Stimulated activated CD4-positive, alpha-beta T cell treated with anti-CD3 and anti-CD28 coated beads, Interleukin-4, amount 100 ng/mL, for 1 hour (primary cell): ENCODE measurements at regions not wholly inside any gene's neighbourhood (a gene's known extent, or its start where the extent isn't known, plus 50 kb on each side); places are given as distances from the start of the nearest gene placed in this dataset.

Experiments
- DNase-seq: peaks from one replicate; pipeline ENCODE4 v3.0.0-alpha.2; 2020

DNA sequence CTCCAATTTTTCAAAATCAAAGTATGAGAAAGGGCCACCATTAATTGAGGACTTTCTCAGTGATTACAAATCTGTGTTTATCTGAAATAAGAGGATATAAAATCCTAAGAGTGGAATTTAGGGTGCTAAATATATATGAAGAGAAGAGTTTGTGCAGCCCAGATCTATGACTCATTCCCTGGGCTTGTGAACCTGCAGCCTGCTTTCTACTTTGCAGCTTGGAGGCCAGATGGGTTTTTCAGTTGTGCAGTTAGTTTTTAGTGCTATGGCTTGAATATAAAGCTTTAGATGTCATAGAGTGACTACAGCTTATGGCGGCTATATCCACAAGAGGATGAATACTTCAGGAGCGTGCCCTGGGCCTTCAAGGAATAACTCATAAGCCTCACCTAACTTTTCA is 1391.1 kb downstream of the FSTL5 start:
- no peak for DNase-seq

DNA sequence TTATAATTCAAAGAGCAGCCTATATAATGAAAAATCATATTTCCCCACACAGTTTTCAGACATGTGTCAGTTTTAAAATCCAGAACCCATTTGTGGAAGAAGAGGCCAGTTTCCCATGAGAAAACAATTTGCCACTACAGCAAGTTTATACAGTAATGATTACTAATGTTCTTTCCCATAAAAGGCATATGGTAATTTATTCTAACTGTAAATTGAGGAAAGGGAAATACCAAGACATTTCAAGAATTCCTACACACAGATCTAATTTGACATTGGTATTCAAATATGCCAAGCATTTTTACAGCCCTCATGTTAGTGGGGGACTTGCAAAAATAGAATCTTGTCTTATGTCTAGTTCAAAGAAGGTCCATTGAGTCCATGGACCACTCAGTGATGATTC is 1368.6 kb downstream of the FSTL5 start:
- DNase-seq, result no peak

DNA sequence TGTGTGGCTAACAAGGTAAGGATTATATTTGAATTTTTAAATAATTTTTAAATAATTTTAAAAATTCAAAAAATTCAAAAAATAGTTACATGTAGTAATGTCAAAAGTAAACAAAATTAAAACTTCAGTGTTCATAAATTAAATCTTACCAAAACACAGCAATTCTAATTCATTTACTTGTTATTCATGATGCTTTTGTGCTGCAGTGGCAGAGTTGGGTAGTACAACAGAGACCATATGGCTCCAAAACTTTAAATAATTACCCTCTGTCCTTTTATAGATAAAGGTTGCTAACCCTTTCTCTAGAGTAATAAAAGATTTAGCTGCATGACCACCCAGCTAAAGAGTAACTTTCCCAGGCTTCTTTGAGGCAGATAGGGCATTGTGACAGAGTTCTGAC is 1355.6 kb downstream of the FSTL5 start:
- DNase-seq, result no peak

DNA sequence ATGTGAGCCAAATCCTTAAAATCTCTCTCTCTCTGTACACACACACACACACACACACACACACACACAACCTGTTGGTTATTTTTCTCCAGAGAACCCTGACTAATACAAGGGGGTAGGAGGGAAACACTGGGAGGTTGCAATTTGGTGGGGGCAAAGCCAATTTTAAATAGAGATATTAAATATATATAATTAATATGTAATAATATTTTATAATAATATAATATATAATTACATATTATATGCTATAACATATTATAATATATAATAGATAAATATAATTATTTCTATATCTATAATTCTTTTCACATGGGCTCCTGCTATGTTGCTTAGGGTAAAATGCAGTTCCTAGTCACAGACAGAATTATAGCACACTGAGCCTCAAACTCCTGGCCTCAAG is 1354.2 kb downstream of the FSTL5 start:
- DNase-seq, result no peak

DNA sequence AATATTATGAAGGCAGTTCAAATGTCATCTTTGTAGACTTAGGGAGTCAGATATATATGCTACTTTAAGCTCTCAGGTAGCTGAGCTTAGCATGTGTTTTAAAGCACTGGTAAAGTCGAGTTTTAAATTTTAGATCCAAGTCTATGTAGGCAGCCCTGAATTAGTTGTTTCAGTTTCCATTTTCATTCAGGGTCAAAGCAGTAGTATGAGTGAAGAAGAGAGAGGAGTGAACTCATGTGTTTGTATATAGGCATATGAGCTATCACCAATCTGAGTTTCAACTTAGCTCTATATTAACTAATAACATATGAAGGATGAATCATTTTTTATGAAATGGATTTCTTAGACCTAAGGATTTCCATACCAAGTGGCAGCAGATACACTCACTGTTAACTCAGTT is 1353.4 kb downstream of the FSTL5 start:
- no peak for DNase-seq

DNA sequence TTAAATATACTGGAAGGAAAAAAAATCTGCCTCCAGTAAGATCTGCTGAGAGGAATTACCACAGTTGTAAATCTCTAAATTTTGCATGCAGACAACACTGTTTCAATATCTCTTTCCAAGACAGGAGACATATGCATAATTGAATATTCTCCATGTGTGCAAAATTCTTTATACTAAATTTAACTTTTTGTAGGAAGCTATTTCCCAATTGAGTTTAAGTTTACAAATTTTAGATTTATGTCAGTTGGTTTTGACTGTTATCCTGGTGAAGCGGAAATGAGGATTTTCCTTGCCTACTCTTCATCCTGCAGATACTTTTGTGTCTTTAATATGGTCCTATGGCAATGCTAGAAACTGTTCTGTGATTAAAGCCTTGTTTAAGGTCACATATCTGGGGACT is 1352.9 kb downstream of the FSTL5 start:
- DNase-seq, result no peak

DNA sequence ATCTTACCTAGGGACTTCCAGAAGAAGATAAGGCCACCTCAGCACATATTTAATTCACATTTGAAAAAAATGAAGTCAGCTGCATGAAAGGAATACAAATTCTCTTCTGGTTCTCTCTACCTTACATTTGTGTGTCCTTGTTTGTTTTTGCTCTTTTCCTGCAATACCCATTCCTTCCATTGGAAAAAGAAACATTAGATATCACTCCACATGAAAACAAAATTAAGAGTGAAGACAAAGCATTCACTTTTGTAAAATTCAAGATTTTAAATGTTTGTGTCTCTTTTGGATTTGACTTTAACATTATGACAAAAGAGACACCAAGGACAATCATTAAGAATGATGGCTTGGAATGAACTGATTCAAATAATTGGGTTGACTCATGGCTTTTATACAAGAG is 1351.8 kb downstream of the FSTL5 start:
- no peak for DNase-seq

DNA sequence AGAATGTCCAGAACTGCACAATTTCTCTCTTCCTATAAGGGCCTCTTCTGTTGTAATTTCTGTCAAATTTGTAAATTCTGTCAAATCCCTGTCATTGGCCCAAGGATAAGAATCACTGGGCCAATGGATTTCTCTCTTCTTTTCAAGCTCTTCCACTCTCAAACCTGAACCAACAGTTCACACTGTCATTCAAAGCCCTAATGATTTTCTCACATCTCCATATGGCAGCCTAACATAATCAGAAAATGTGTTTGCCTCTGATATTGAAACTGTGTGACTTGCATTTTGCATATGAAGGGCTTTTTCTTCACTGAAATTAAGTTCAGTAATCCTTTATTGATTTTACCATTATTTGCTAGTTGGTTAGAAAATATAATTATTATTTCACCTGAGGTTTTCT is 1349.1 kb downstream of the FSTL5 start:
- no peak for DNase-seq

DNA sequence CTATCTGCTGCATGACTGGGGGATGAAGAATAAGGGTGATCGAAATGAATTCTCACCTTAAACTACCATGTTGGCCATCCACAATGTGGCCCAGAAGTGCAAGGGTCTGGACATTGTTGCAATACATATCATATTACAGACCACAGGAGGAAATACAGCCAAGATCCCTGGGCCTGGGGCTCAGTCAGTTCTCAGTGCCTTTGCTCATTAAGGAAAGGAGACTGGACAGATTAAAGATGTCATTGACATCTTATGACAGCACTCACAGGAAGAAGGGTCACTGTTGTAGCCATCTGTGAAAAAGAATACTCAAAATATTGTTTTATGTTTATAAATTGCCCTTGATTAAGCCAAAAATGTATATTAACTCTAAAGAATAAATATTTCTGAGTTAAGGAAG is 1345.2 kb downstream of the FSTL5 start:
- no peak for DNase-seq

DNA sequence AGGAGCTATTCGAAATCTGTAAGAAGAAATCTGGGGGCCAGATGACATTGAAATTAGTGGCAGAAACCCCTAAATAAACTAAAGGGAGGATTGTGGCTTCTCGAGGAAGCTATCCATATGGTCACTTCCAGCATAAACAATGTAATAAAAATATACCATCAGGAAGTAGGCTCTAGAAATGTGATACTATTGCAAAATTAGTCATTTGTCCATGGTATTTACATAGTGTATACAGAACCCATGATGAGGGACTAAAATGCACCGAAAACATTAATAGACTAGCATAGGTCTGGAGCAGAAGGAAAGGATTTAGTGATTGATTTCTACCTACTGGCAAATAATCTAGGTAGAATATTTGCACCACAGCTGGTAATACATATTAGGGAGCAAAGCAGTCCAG is 1344.0 kb downstream of the FSTL5 start:
- no peak for DNase-seq

DNA sequence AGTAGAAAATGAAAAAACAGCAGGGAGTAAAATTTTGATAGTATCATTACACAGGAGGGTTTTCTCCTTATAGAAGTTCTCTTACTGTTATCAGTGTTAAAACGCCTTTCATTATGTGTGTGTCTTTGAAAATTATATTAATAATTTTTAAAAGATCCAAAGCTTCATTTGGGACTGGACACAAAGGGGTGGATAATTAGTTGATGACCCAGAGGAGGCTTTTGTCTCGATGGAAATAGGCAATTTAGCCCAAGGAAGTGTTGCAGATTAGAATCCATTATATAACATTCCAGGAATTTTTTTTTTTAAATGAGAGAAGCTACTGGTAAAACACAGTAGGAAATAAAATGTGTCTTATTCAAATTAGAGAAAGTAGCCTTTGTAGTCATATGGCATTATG is 1339.3 kb downstream of the FSTL5 start:
- DNase-seq, result no peak

DNA sequence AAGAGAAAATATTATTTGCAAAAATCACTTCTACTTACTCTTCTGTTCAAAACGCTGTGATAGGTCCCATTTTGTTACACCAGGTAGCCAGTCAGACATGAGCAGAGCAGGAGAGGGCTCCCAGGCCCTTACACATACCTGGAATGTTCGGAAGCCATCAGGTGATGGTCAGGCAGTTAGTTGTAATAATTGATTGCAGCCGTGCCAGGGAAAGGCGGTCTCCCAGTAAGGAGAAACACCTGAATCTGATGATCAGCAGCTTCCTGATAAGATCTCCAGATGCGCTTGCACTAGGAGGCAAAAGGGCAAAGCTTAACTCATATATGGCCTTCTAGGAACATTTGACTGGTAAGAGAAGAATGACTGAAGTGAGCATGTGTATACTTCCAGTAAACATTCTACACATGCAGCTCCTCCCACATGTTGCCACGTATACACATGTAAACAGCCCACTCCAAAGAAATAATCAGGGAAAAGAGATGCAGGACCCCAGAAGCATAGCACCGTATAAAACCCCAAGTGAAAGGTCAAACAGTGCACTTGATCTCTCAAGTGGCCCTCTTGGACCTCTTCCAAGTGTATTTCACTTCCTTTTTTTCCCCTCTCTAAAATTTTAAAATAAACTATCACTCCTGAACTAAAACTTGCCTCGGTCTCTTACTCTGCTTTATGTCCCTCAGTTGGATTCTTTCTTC is 1338.0 kb downstream of the FSTL5 start:
- DNase-seq, result no peak

DNA sequence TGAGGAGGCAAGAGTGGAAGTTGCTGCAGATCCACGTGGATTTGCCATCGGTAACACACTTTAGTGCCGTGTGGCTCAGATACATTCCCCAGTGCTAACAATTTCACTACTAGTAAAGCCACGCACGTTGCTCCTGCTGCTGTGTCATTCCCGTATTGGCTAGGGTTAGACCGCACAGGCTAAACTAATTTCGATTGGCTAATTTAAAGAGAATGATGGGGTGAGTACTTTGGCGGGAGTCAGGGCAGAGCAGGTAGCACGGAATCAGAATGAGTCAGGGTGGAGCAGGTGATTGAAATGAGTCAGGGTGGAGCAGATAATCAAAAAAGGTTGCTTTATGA is 1337.5 kb downstream of the FSTL5 start:
- DNase-seq, result no peak

DNA sequence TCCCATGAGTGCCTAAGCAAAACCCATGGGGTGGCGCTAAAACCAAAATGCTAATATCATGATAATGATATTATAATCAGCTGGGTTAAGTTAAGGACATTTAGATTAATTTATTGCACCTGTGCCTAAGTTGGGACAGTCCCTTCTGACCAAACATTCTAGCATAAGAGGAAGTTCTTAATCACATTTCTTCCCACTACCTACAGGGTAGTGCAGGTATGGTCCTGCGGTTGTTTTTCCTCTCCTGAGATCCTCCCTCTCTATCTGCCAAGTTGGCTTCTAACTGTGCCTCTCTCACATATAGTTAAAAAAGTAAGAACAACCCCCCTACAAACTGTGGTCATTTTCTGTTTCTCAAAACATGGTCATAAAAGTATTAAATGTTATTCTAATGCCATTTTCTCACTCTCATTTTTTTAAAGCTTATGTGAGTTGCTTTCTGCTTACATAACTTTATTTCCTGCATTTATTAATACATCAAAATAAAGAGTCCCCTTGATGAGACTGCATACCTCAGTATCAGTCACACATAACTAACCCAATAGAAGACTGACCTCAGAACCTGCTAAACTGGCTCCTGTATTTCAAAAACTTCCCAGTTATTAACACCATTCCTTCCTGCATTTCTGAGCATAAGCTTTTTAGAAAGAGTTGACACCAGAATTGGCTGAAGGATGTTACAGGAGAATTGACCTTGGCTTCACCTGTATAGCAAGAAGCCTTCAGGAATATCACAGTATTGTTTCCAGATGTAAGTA is 1332.5 kb downstream of the FSTL5 start:
- DNase-seq, result no peak

DNA sequence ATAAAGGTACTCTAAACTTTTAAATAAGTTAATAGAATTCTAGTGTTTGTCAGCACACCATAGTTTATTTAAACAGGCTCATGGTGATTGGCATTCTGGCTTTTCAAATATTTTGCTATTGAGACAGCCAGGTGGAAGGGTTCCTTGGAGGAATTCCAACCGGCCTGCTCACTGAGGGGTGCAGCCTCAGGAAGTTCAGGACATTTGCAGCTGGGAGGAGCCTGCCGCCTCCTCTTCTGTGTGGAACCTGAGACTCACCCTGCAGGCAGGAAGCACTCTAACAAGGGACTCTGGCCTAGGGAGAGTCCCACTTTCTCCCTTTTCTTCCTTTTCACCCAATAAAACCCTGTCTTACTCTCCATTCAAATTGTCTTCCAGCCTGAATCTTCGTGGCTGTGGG is 1328.0 kb downstream of the FSTL5 start:
- no peak for DNase-seq

DNA sequence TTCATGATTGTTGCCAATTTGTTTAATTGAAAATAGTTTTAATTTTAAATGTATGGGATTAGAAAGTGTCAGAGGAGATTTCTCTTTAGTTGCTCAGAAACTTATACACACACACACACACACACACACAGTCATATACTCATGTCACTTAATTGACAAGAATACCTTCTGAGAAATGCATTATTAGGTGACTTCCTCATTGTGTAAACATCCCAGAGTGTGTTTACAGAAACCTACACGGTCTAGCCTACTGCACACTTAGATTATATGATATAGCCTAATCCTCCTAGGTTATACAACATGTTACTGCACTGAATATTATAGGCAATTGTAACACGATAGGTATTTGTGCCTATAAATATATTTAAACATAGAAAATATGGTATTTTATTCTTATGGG is 1327.4 kb downstream of the FSTL5 start:
- no peak for DNase-seq

DNA sequence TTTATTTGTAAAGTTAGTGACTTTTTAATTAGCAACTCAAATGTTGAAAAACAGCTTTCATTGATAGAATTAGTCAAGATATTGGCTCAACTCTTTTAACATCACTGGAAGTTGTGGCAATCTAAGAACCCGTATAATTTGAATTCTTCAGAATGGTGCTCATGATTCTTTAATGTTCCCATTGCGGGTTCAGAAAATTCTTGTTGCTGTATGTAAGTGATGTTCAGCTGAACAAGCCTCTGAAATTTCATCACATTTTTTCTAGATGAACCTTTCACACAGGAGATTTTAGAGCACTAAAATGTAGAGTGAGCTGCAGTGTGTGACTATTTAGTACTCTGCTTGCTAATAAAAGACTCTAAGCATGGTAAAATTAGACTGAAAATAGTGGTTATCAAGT is 1317.7 kb downstream of the FSTL5 start:
- no peak for DNase-seq

DNA sequence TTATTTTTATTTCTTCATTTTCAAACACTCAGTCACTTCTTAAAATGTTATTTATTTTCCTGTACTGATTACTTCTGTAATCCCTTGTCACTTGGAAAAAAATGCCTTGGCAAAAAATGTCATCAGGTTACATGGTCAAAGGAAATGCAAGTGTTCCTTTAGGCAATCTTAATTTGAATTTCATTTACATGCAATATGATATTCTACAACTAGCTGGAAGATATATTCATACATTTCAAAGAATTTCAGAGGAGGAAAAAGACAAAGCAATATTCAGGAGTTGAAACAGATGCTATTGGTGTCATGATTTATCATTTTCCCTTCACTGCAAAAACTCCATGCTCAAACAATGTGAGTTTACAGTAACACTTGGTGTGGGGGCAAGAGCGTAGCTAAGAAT is 1316.6 kb downstream of the FSTL5 start:
- no peak for DNase-seq

DNA sequence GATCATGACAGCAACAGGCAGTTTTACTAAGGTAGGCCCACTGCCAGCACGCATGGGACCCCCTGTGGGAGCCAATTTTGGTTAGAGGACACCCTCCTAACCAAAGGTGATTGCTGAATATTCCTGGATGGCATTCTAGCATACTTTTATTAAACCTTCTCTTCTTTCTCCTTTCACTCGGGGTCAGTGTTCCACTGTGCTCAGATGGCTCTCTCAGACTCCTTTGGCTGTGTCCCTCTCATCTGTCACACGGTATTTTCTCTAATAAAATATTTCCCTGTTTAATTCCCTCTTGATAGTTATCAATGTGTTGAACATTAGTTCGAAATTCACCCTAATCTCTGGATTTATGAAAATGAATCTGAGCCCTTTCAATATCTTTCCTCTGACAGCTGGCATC is 1315.3 kb downstream of the FSTL5 start:
- DNase-seq, result no peak

DNA sequence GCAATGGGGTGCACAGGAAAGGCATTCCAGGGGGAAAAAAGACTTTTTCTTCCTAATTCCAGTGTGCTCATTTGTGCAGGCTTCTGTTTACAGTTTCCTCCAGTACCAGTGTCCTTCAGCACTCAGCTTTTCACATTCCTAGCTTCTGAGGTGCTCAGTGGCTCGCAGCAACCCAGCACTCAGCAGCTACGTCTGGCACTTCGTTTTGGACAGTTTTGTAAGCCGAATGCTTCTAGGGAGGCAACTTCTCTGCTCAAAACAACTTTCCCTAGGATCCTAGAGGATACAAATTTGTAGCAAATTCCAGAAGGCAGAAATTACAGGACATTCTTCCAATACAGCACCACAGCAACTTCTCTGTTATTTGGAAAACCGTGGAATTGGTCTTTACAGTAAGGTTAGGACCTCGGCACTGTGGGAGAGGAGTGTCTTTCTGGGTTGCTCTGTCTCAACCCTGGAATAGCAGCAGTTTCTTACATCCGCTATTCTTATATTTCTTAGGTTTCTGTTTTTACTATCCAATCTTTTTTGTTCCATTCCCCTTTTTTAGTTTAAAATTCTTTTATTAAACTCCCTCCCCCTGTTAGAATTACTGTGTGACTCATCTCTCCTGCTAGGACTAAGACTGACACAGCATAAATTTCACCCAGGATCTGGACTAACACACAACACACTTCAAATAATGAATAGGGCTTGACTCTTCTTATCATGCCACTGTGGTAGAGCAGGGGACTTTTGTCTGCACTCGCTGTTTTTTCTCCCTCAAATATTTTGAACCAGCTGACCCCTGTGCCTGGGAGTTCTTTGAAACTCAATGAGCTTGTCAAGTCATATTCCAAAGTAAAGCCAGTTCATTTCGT is 1314.7 kb downstream of the FSTL5 start:
- no peak for DNase-seq

DNA sequence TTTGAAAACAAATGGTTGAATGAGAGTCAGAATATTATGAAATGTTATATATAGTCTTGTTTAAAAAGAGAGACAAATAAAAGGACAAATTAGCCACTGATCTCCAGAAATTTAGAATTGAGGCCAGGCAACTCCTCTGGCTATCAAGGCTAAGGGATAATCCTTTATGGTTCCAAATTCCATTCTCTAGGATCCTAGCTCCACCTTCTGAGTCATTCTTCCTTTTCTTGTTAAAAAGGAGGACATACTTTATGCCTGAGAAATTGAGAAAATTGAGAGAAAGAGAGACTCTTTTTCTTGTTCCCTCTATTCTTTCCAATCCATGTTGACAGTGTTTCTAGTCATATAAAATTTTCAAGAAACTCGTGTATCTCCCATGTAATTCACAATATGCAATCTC is 1299.5 kb downstream of the FSTL5 start:
- DNase-seq, result no peak

DNA sequence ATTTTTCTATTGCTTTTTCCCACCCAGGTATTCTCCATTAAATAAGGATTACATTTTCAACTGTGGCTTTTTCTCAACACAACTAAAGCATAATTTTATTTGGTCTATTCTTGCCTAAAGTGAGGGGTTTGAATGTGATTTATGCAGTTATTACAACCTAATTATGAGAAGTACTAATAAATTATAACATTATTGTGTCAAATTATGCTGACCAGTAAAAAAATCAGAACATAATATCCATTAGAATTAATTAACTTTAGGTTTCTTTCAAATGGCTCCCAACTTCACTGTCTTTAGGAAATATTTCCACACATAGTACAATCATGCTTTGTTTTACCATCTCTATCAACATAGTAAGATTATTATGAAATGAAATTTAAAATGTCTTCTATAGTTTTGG is 1293.9 kb downstream of the FSTL5 start:
- DNase-seq, result no peak

DNA sequence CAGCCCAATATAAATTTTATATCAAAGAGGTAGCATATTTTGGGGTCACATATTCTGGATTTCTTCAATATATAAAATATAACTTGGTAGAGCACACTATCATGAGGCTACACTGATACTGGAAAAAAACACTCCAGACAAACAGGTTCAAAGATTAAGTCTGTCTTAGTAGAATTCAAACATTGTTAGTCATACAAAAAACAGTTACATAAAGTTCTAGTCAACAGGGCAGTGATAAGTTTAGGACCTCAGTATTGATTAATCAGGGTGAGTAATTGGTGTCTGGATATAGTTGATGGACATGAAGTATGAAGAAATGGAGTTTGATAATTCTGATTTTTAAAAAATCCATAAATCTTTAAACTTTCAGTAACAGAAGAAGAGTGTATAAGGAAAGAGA is 1291.3 kb downstream of the FSTL5 start:
- DNase-seq, result no peak
